ENCODE measurements at regions not wholly inside any gene's neighbourhood (a gene's known extent, or its start where the extent isn't known, plus 50 kb on each side); places are given as distances from the start of the nearest gene placed in this dataset.

DNA sequence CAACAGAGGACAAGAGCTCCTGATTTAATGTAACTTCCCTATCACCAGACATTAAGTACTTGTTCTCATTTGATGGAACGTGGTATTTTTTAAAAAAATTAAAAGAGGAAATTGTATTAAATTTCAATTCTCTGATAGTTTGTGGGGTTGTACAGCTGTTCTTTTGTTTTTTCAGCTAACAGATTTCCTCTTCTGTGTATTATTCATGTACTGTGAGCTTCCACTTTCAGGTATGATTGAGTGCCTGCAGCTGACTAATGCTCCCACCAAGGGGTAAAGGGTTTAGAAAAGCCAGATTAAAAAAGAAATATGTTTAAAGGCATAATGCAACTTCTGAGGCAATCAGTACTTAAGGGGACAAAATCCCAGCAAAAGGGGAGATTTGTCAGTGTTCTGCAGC lies 117.7 kb upstream of the ACTBL2 start:
- peaks cover 47% of the 10 kb centered on the region for H3K27me3 Mint-ChIP-seq (ENCODE audit: insufficient read depth)
- Histone ChIP-seq H3K27me3 (ENCODE audit: control insufficient read depth, insufficient read depth, low read length, poor library complexity, severe bottlenecking) (peaks cover 57% of the 10 kb centered on the region), H3K4me1 (ENCODE audit: control insufficient read depth, insufficient read depth, low read length) (no peaks in the 10 kb centered on the region), H3K27ac (ENCODE audit: low read depth, low read length) (no peak overlapping the region), H3K9ac (ENCODE audit: extremely low read depth, low read length, poor library complexity, severe bottlenecking) (no peak overlapping the region), H3K4me3 (ENCODE audit: low read length) (no peak overlapping the region), H3K9me3 (ENCODE audit: control insufficient read depth, low read length) (no peaks in the 10 kb centered on the region), H3K36me3 (ENCODE audit: control insufficient read depth, insufficient read depth, low read length) (no peaks in the 10 kb centered on the region)
- no peaks in the 10 kb centered on the region for H3K9me3 Mint-ChIP-seq
- no peak overlapping the region for H3K4me3 Mint-ChIP-seq
- no peak overlapping the region for H3K27ac Mint-ChIP-seq
- no peaks in the 10 kb centered on the region for H3K4me1 Mint-ChIP-seq
- 100% methylated on average over 1 of the region's 1 CpG; no CpG with 5 or more reads in 1 of the 2 experiments for WGBS, 2 experiments (ENCODE audit: insufficient coverage in 1 of 2, insufficient read length in 1 of 2)
- no peak for DNase-seq
- TF ChIP-seq, protein P1, sequence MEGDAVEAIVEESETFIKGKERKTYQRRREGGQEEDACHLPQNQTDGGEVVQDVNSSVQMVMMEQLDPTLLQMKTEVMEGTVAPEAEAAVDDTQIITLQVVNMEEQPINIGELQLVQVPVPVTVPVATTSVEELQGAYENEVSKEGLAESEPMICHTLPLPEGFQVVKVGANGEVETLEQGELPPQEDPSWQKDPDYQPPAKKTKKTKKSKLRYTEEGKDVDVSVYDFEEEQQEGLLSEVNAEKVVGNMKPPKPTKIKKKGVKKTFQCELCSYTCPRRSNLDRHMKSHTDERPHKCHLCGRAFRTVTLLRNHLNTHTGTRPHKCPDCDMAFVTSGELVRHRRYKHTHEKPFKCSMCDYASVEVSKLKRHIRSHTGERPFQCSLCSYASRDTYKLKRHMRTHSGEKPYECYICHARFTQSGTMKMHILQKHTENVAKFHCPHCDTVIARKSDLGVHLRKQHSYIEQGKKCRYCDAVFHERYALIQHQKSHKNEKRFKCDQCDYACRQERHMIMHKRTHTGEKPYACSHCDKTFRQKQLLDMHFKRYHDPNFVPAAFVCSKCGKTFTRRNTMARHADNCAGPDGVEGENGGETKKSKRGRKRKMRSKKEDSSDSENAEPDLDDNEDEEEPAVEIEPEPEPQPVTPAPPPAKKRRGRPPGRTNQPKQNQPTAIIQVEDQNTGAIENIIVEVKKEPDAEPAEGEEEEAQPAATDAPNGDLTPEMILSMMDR (conservative IDR thresholded peaks at IDR 0.05), result no peak
- H3K36me3 Mint-ChIP-seq (ENCODE audit: low read depth), result no peaks in the 10 kb centered on the region

DNA sequence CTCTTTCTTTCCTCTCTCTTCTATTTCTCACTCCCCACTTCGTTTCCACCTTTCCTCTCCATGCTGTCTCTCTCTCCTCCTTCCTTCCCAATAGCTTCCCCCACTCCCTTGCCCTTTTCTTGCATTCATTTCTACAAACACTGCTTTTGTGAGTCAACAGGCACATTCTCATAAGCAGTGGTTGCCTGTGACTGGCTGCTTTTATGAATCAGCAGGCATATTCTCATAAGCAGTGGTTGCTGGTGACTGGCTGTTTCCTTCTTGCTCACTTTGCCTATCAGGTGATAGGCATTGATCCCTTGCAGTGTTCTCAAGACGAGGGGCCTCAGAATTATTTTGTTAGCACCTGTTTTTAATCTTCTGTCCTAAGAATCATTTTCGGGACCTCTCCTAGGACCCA lies 116.1 kb upstream of the ACTBL2 start:
- Histone ChIP-seq H3K9me3 (ENCODE audit: control insufficient read depth, low read length) (no peaks in the 10 kb centered on the region), H3K36me3 (ENCODE audit: control insufficient read depth, insufficient read depth, low read length) (no peaks in the 10 kb centered on the region), H3K27me3 (ENCODE audit: control insufficient read depth, insufficient read depth, low read length, poor library complexity, severe bottlenecking) (peaks cover 70% of the 10 kb centered on the region), H3K4me1 (ENCODE audit: control insufficient read depth, insufficient read depth, low read length) (no peaks in the 10 kb centered on the region), H3K9ac (ENCODE audit: extremely low read depth, low read length, poor library complexity, severe bottlenecking) (no peak overlapping the region), H3K27ac (ENCODE audit: low read depth, low read length) (no peak overlapping the region), H3K4me3 (ENCODE audit: low read length) (no peak overlapping the region)
- Mint-ChIP-seq H3K36me3 (ENCODE audit: low read depth) (no peaks in the 10 kb centered on the region), H3K27ac (no peak overlapping the region), H3K4me3 (no peak overlapping the region), H3K9me3 (no peaks in the 10 kb centered on the region), H3K4me1 (no peaks in the 10 kb centered on the region), H3K27me3 (ENCODE audit: insufficient read depth) (peaks cover 53% of the 10 kb centered on the region)
- 83 to 96% methylated on average over 3 of the region's 3 CpGs for WGBS, 2 experiments (ENCODE audit: insufficient coverage in 1 of 2, insufficient read length in 1 of 2)
- TF ChIP-seq, protein P1 (conservative IDR thresholded peaks at IDR 0.05), result no peak
- DNase-seq, result no peak

DNA sequence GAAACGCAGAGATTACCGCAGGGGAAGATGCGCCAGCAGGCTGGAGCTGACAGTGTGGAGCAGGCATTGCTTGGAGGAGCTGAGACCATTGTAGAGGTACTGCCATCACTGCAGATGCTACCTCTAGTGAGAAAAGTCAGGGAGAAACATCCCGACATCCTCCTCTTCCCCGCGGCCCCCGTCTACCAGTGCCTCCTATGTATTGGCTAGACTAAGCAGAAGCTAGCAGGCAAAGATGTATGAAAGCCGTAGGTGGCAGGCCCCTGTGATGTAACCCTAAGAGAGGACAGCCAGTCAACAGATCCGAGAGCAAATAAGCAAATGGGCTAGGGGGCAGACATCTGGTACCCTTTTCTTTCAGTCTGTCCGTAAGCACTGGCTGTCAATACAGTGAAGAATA lies 115.5 kb upstream of the ACTBL2 start:
- Histone ChIP-seq H3K9me3 (ENCODE audit: control insufficient read depth, low read length) (no peaks in the 10 kb centered on the region), H3K4me3 (ENCODE audit: low read length) (no peak overlapping the region), H3K9ac (ENCODE audit: extremely low read depth, low read length, poor library complexity, severe bottlenecking) (no peak overlapping the region), H3K36me3 (ENCODE audit: control insufficient read depth, insufficient read depth, low read length) (no peaks in the 10 kb centered on the region), H3K4me1 (ENCODE audit: control insufficient read depth, insufficient read depth, low read length) (no peaks in the 10 kb centered on the region), H3K27me3 (ENCODE audit: control insufficient read depth, insufficient read depth, low read length, poor library complexity, severe bottlenecking) (peaks cover 72% of the 10 kb centered on the region), H3K27ac (ENCODE audit: low read depth, low read length) (no peak overlapping the region)
- WGBS, 2 experiments (ENCODE audit: insufficient coverage in 1 of 2, insufficient read length in 1 of 2), result 87 to 93% methylated on average over 9 to 10 of the region's 10 CpGs
- Mint-ChIP-seq H3K9me3 (no peaks in the 10 kb centered on the region), H3K4me3 (no peak overlapping the region), H3K4me1 (peaks cover 4% of the 10 kb centered on the region), H3K27me3 (ENCODE audit: insufficient read depth) (peaks cover 54% of the 10 kb centered on the region), H3K36me3 (ENCODE audit: low read depth) (no peaks in the 10 kb centered on the region), H3K27ac (no peak overlapping the region)
- TF ChIP-seq, protein P1 (conservative IDR thresholded peaks at IDR 0.05), result no peak
- DNase-seq, result no peak

Data from endodermal cell (in vitro differentiated cells).